Thoracic aorta (tissue), 2 donors: ENCODE measurements at regions not wholly inside any gene's neighbourhood (a gene's known extent, or its start where the extent isn't known, plus 50 kb on each side); places are given as distances from the start of the nearest gene placed in this dataset.

Source experiments
- ATAC-seq: fragments of 150-250 bp; one replicate; pipeline ENCODE4 v1.8.0; 2017; ENCODE audit warnings: low read depth; ENCODE audit not compliant: insufficient number of reproducible peaks, low FRiP score
- DNase-seq: peaks from one replicate; pipeline ENCODE4 v3.0.0-alpha.2; 2020; ENCODE audit warnings: low spot score
- H3K27ac ChIP-seq, 2 donors: fragments of 200-600 bp; sonication (generic); 1 replicate in 1 of 2; 2 replicates in 1 of 2; pipeline ENCODE4 v1.5.1; 2016; ENCODE audit warnings: mild to moderate bottlenecking in 2 of 2, moderate library complexity in 2 of 2
- H3K27me3 ChIP-seq: fragments of 200-600 bp; sonication (generic); replicated peaks from 2 replicates; pipeline ENCODE4 v1.6.0; 2016; ENCODE audit warnings: mild to moderate bottlenecking; ENCODE audit not compliant: insufficient read depth
- H3K36me3 ChIP-seq: fragments of 200-600 bp; sonication (generic); one replicate; pipeline ENCODE4 v1.5.1; 2016
- H3K4me1 ChIP-seq, 2 donors: fragments of 200-600 bp; sonication (generic); 1 replicate in 1 of 2; 2 replicates in 1 of 2; pipeline versions ENCODE4 v1.5.1 to v1.6.0; 2016; ENCODE audit warnings: low read depth in 2 of 2, mild to moderate bottlenecking in 1 of 2; ENCODE audit not compliant: control insufficient read depth in 1 of 2
- H3K4me3 ChIP-seq: fragments of 200-600 bp; sonication (generic); 2 replicates; pipeline ENCODE4 v1.5.1; 2016; ENCODE audit warnings: mild to moderate bottlenecking
- H3K9me3 ChIP-seq: fragments of 200-600 bp; sonication (generic); 2 replicates; pipeline ENCODE4 v1.5.1; 2016
- CTCF ChIP-seq: fragments of 200-600 bp; sonication (generic); IDR thresholded peaks from one replicate; pipeline ENCODE4 v1.5.1; 2019; ENCODE audit warnings: antibody characterized with exemption

- H3K27me3 ChIP-seq, result no peaks in the 10 kb centered on the region
- peaks cover 0 to 5% of the 10 kb centered on the region in 2 donors for H3K4me1 ChIP-seq
- H3K4me3 ChIP-seq, result no peak overlapping the region
- ATAC-seq (no peak), DNase-seq (no peak)
- H3K36me3 ChIP-seq, result no peaks in the 10 kb centered on the region
- no peaks in the 10 kb centered on the region for H3K9me3 ChIP-seq
- no peak for TF ChIP-seq CTCF
- H3K27ac ChIP-seq, result no peak overlapping the region
These were observed 1022.7 kb upstream of the CITED2 start for GRCh38 chr6:140397106-140397505.

- no peak overlapping the region for H3K4me3 ChIP-seq
- ATAC-seq (no peak), DNase-seq (no peak)
- no peaks in the 10 kb centered on the region for H3K27me3 ChIP-seq
- peaks cover 0 to 5% of the 10 kb centered on the region in 2 donors for H3K4me1 ChIP-seq
- no peak overlapping the region for H3K27ac ChIP-seq
- H3K9me3 ChIP-seq, result no peaks in the 10 kb centered on the region
- TF ChIP-seq CTCF, result no peak
- H3K36me3 ChIP-seq, result no peaks in the 10 kb centered on the region
These were observed 1019.5 kb upstream of the CITED2 start for GRCh38 chr6:140393665-140394540.

GRCh38 chr6:140388815-140389214 lies 1014.4 kb upstream of the CITED2 start:
- Histone ChIP-seq H3K27me3 (no peaks in the 10 kb centered on the region), H3K4me1 (no peaks in the 10 kb centered on the region), H3K27ac (no peak overlapping the region), H3K36me3 (no peaks in the 10 kb centered on the region), H3K4me3 (no peak overlapping the region), H3K9me3 (no peaks in the 10 kb centered on the region)
- DNase-seq (no peak), ATAC-seq (no peak)
- no peak for TF ChIP-seq CTCF

GRCh38 chr6:140388192-140388802 lies 1013.8 kb upstream of the CITED2 start:
- H3K4me1 ChIP-seq, result no peaks in the 10 kb centered on the region
- no peaks in the 10 kb centered on the region for H3K9me3 ChIP-seq
- no peak for ATAC-seq
- no peak overlapping the region for H3K27ac ChIP-seq
- H3K27me3 ChIP-seq, result no peaks in the 10 kb centered on the region
- DNase-seq, result no peak
- H3K4me3 ChIP-seq, result no peak overlapping the region
- H3K36me3 ChIP-seq, result no peaks in the 10 kb centered on the region
- TF ChIP-seq CTCF, result no peak

GRCh38 chr6:140385679-140386078 lies 1011.2 kb upstream of the CITED2 start:
- ATAC-seq (no peak), DNase-seq (no peak)
- Histone ChIP-seq H3K27me3 (no peaks in the 10 kb centered on the region), H3K4me1 (no peaks in the 10 kb centered on the region), H3K9me3 (no peaks in the 10 kb centered on the region), H3K4me3 (no peak overlapping the region), H3K27ac (no peak overlapping the region), H3K36me3 (no peaks in the 10 kb centered on the region)
- TF ChIP-seq CTCF, result no peak
